Mesodermal cell (in vitro differentiated cells): ENCODE measurements at regions not wholly inside any gene's neighbourhood (a gene's known extent, or its start where the extent isn't known, plus 50 kb on each side); places are given as distances from the start of the nearest gene placed in this dataset.
"Not testable (repeated sequence)": the region's sequence is repeated elsewhere in the genome, so short reads cannot be mapped to it uniquely, and the experiment has no call there.

Experiments
- H3K27ac ChIP-seq: 2 replicates; pipeline ENCODE4 v1.7.0; 2013; ENCODE audit warnings: mild to moderate bottlenecking, low read depth, low read length, moderate library complexity; ENCODE audit not compliant: severe bottlenecking
- H3K36me3 ChIP-seq: 2 replicates; pipeline ENCODE4 v1.7.1; 2013; ENCODE audit warnings: mild to moderate bottlenecking, low read length, moderate library complexity; ENCODE audit not compliant: control insufficient read depth, insufficient read depth
- H3K4me1 ChIP-seq: one replicate; pipeline ENCODE4 v1.7.1; 2013; ENCODE audit warnings: mild to moderate bottlenecking, low read length; ENCODE audit not compliant: insufficient read depth, control insufficient read depth, poor library complexity, severe bottlenecking
- H3K4me3 ChIP-seq: 2 replicates; pipeline ENCODE4 v1.7.0; 2013; ENCODE audit warnings: low read length, control low read depth, mild to moderate bottlenecking; ENCODE audit not compliant: insufficient read depth, poor library complexity, severe bottlenecking; ENCODE audit errors: extremely low read depth
- H3K9me3 ChIP-seq: 2 replicates; pipeline ENCODE4 v1.7.1; 2013; ENCODE audit warnings: mild to moderate bottlenecking, low read length, moderate library complexity; ENCODE audit not compliant: control insufficient read depth
- WGBS, 2 experiments: methylation state at CpG; one replicate each; pipeline ENCODE4 v1.1.5; 2013; ENCODE audit warnings: missing lambda C conversion rate in 2 of 2; ENCODE audit not compliant: insufficient coverage in 2 of 2; 5-methylcytosine and 5-hydroxymethylcytosine counted together

DNA sequence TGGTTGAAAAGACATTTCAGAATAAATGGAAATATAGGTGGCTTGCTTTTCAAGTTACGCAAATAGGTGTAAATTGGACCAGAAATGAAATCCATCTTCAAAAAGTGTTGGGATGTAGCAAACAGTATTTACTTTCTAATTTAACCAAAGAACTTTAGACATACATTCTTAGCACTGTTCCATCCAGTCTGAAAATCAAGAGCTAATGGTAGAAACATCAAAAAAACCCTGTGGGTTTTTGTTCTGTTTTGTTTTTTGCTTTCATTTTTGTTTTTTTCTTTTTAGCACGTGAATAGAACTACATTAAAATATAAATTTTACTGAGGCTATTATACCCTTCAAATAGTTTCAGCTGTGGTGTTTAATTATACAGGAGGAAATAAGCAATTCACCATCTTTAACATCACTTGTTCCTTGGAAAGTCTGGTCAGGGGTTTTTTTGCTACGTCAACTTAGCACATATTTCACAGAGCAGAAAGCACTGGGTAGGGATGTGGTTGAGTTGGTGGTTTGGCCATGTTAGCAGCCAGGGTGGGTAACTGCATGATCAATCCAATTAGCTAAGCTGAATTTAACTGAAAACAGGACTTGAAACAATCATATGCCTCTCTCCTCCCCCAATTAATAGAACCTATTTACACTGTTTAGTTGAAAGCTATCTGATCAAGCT lies 275.4 kb upstream of the PFKP start:
- H3K36me3 ChIP-seq: no peaks in the 10 kb centered on the region
- H3K27ac ChIP-seq: no peak overlapping the region
- H3K9me3 ChIP-seq: no peaks in the 10 kb centered on the region
- no CpG with 5 or more reads among the region's 3 CpGs for WGBS, 2 experiments
- H3K4me3 ChIP-seq: no peak overlapping the region
- H3K4me1 ChIP-seq: no peaks in the 10 kb centered on the region

DNA sequence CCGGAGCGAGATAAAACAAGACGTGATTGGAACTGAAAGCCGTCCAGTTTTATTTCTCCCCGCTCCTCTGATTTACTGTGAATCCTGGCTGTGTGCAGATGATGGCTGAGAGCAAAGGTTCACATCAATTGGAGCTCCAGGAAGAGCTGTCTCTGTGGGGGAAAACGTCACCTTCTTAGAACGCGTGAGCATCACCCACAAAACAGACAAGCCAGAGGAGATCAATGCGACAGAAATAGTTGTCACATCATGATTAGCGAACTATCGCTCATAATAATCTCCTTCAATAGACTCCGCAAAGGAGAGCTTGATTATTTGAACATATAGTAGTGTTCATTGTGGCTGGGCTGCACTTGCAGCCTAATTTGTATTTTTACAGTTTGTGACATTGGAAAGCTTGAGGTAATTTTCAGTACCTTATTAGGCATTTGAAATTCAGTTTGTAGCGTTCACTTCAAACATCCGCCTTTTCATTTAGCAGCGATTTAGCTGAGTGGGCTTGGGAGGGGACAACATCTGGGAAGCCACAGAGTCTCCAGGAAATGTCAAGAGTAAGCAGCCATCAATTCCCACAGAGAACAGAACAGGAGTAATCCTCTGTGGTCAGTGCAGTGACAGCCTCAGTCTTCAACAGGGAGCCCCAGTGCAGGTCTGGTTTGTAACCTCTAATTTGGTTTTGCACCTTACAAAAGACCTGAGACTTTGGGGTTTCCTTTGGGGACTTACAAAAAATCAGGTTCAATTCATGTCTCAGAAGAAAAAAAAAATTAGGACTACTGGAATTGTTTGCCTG lies 276.8 kb upstream of the PFKP start:
- Histone ChIP-seq H3K36me3 (no peaks in the 10 kb centered on the region), H3K9me3 (no peaks in the 10 kb centered on the region), H3K4me3 (no peak overlapping the region), H3K4me1 (no peaks in the 10 kb centered on the region), H3K27ac (no peak overlapping the region)
- WGBS, 2 experiments: 93 to 94% methylated on average over 9 to 12 of the region's 15 CpGs

- Histone ChIP-seq H3K4me1 (no peaks in the 10 kb centered on the region), H3K9me3 (no peaks in the 10 kb centered on the region), H3K36me3 (no peaks in the 10 kb centered on the region), H3K27ac (no peak overlapping the region), H3K4me3 (no peak overlapping the region)
- 89 to 93% methylated on average over 2 of the region's 5 CpGs for WGBS, 2 experiments
These were observed 281.1 kb upstream of the PFKP start for GRCh38 chr10:2786251-2786650.

DNA sequence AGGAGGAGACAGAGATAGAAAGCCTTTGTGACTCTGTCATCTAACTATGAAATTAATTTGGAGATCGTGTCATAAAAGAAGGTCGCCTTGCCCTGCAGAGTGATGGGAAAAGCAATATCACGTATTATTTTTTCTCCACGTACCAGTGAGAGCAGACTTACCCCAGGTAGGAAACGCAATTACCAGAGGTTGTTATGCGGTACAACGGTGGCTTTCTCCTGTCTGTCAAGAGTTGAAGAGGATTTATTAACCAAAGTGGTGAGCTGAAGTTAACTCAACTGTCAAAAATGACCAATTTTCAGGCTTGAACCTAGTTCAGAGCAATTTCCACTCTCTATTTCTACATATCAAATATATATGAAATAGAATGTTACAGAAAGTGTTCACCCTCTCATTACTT lies 282.6 kb upstream of the PFKP start:
- Histone ChIP-seq H3K27ac (no peak overlapping the region), H3K4me3 (no peak overlapping the region), H3K4me1 (no peaks in the 10 kb centered on the region), H3K9me3 (no peaks in the 10 kb centered on the region), H3K36me3 (no peaks in the 10 kb centered on the region)
- 90 to 92% methylated on average over 7 of the region's 7 CpGs for WGBS, 2 experiments

- Histone ChIP-seq H3K4me1 (no peaks in the 10 kb centered on the region), H3K36me3 (no peaks in the 10 kb centered on the region), H3K9me3 (no peaks in the 10 kb centered on the region), H3K4me3 (no peak overlapping the region), H3K27ac (no peak overlapping the region)
- 90 to 93% methylated on average over 7 to 8 of the region's 9 CpGs for WGBS, 2 experiments
These were observed 284.4 kb upstream of the PFKP start for GRCh38 chr10:2782950-2783349.

- WGBS, 2 experiments: 88 to 89% methylated on average over 1 to 2 of the region's 3 CpGs
- Histone ChIP-seq H3K4me1 (no peaks in the 10 kb centered on the region), H3K27ac (no peak overlapping the region), H3K9me3 (no peaks in the 10 kb centered on the region), H3K4me3 (no peak overlapping the region), H3K36me3 (no peaks in the 10 kb centered on the region)
These were observed 285.1 kb upstream of the PFKP start for GRCh38 chr10:2782265-2782664.

DNA sequence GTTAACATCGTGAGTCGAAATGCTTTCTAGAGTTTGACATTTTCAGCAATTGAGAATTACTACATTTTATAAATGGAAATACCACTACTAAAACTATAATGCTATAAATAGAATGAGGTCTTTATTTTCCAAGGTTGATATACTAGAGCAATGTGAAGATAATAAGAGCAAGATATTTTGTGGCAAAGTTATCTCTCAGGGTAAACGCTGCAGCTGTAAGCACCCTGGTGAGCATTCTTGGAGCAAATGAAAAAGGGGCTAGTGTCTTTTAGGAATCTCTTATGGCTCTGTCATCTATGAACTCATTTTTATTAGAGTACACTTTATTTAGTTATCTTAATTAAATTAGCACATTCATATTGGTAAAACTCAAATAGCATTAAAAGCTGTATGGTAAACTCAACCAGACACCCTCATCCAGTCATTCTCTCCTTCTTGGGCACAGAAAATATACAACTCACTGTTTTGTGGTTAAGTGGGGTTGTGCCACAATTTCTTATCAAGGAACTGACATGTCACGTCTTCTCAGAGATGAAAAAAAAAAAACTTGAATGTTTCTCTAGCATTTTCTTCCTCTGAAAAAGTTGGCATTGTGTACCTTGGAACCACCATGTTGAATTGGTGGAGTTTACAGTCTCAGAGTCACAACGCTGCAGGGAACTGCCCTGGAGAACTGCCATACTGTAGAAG lies 289.5 kb upstream of the PFKP start:
- no peaks in the 10 kb centered on the region for H3K4me1 ChIP-seq
- H3K4me3 ChIP-seq: no peak overlapping the region
- WGBS, 2 experiments: 82 to 84% methylated on average over 3 of the region's 5 CpGs
- H3K27ac ChIP-seq: no peak overlapping the region
- H3K9me3 ChIP-seq: no peaks in the 10 kb centered on the region
- H3K36me3 ChIP-seq: no peaks in the 10 kb centered on the region

- no peak overlapping the region for H3K27ac ChIP-seq
- 90% methylated on average over 32 to 34 of the region's 41 CpGs for WGBS, 2 experiments
- no peaks in the 10 kb centered on the region for H3K36me3 ChIP-seq
- no peak overlapping the region for H3K4me3 ChIP-seq
- no peaks in the 10 kb centered on the region for H3K9me3 ChIP-seq
- no peaks in the 10 kb centered on the region for H3K4me1 ChIP-seq
These were observed 294.3 kb upstream of the PFKP start for GRCh38 chr10:2772816-2773631.

DNA sequence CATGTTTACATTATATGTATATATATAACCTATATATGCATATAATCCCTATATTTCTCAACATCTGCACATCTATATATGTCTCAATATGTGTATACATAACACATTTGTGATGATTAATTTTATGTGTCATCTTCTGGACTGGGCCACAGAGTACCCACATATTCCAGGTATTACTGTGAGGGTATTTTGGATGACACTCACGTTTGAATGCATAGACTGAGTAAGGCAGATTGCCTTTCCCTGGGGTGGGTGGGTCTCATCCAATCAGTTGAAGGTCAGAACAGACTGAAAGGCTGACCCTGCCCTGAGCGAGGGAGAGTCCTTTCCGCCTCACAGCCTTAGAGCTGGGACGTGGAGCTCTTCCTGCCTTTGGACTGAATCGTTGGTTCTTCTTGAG lies 295.2 kb upstream of the PFKP start:
- Histone ChIP-seq H3K4me3 (no peak overlapping the region), H3K27ac (no peak overlapping the region), H3K9me3 (no peaks in the 10 kb centered on the region), H3K4me1 (no peaks in the 10 kb centered on the region), H3K36me3 (no peaks in the 10 kb centered on the region)
- 74 to 90% methylated on average over 4 of the region's 5 CpGs for WGBS, 2 experiments

DNA sequence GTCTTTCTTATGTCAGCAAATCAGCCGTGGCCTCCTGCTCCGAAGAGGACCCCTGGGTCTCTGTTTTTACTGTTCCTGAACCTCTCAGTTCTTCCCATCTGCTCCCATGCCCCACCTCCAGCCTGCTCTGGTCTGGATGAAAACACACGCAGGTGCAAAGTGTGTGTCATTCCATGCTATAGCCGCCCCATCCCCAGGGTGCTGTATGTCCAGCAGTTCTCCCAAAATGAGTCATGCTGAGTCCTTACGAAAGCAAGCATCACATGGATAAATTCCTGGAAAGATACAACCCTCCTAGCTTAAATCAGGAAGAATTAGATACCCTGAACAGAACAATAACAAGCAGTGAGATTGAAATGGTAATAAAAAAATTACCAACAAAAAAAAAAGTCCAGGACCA lies 300.1 kb upstream of the PFKP start:
- not testable (repeated sequence) for H3K4me1 ChIP-seq, H3K9me3 ChIP-seq, H3K4me3 ChIP-seq, H3K27ac ChIP-seq, H3K36me3 ChIP-seq
- 83% methylated on average over 2 to 4 of the region's 5 CpGs for WGBS, 2 experiments
